ENCODE measurements at regions not wholly inside any gene's neighbourhood (a gene's known extent, or its start where the extent isn't known, plus 50 kb on each side); places are given as distances from the start of the nearest gene placed in this dataset.

- TF ChIP-seq CTCF (conservative IDR thresholded peaks at IDR 0.05) (no peak), ZFX (IDR thresholded peaks at IDR 0.05) (no peak)
Observed at GRCh38 chr13:79767126-79767525, 286.2 kb downstream of the NDFIP2 start.
